G401.6 (cell line): ENCODE measurements at regions not wholly inside any gene's neighbourhood (a gene's known extent, or its start where the extent isn't known, plus 50 kb on each side); places are given as distances from the start of the nearest gene placed in this dataset.
"Not testable (repeated sequence)": the region's sequence is repeated elsewhere in the genome, so short reads cannot be mapped to it uniquely, and the experiment has no call there.

Experiments used
- FAIRE-seq: peaks from 2 replicates; lab custom pipeline; 2012; peaks lifted over from hg19 to GRCh38; lab: Jason Lieb, UNC

DNA sequence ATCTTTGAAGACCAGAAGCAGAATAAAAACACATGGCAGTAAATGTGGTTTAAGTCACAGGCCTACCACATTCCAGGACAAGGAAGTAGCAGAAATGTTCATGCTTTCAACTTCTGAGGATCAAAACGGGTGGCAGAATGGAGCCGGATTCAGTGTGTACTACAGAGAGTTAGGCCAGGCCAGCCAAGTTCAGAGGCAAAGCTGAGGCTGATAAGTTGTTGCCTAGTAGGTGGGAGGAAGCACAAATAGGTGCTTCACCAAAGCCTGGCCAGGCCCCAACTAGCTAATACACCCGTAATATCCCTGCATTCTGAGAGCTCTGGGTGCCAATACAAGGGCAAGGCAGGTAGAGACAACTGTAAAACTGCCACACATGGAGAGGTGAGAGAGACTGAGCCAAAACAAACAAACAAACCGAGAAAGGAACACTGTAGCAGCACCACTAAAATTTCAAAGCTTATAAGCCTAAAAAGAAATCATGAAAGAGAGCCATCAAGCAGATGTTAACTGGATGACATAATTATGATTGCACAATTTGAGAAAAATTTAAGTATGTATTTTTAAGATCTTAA is 156.4 kb upstream of the CBLB start:
- FAIRE-seq, result no peak

DNA sequence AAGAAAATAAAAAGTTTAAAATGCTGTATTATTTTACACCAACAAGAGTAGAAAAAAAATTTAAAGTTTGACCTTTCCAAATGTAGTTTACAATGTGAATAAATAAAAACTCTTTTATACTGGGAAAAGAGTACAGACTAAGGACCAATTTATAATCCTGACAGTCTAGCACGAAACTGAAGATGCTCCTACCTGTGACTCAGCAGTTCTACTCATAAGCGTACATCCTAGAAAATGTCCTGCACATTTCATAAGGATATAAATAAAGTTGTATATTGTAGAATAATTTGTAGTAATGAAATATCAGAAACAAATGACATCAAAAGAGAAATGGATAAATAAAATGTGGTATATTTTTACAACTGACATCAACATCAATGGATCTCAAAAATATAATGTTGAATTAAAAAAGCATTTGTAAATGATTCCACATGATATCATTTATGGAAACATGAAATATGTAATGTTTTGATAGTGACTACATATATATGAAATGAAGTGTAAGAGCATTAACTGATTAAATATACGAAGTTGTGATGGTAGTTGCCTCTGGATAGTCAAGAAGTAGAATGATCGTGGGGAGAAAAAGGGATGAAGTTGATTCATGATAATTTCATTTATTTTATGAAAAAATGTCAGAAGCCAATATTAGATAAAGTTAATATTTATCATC is 161.3 kb upstream of the CBLB start:
- FAIRE-seq, result no peak

DNA sequence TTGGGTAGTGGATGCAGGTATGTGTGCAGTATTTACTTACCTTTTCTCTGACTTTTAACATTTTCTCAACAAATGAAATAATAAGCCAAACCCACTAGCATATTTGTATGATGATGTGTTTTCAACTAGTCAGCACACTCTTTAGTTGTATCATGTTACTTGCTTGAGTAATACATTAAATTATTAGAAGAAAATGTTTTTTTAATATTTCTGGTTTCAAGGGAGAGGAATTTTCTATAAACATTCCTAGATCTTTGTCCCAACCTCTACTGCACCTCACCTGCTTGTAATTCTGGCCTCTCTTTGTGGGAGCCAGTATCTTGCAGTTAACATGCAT is 161.8 kb upstream of the CBLB start:
- no peak for FAIRE-seq

DNA sequence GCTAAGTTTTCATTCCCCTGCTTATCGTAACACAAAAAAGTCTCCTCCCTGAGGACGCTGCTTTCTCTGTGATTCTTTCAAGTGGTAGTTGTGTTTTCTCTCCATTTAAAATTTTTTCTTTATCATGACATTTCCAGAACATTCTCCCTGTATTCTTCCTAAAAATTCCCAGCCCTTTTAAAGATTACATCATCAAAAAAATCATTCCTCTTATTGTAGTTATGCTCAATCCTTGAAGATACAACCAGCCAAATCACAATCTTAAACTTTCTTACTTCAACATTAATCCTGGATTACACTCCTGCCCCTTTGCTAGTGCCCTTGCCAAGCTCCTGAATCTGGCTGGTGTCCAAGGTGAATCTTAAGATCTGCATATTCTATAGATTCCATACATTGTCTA is 163.7 kb upstream of the CBLB start:
- no peak for FAIRE-seq

DNA sequence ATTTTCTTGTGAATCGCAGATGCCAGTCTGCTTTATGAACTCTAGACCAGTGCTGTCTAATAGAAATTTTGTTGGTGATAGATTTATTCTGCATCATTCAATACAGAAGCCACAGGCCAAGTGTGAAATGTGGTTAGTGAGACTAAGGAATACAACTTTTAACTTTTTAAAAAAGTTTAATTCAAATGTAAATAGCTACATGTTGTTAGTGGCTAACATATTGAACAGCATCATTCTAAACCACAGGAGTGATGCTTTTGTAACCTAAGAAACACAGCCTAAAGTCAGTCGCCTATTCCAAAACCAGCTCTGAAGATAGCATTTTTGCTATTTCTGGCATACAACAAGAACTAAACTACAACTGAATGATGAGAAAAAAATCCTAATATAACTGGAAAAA is 164.8 kb upstream of the CBLB start:
- no peak for FAIRE-seq

DNA sequence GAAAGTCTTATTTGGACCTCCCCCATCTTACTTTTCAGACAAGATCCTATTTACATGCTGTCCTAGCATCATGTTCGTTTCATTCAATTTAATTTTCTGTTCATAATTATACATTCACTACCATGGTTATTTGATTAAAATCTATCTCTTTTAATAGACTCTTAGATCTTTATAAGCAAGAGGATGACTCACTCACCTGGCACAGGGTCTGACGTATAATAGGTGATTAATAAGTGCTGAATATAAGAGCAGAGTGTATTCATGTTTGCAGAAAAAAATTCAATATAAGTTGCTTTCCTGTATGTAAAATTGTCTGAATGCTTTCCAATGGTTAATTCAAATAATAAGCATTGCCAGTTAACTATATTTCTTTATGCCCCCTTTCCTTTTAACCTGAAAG is 165.5 kb upstream of the CBLB start:
- FAIRE-seq, result no peak

DNA sequence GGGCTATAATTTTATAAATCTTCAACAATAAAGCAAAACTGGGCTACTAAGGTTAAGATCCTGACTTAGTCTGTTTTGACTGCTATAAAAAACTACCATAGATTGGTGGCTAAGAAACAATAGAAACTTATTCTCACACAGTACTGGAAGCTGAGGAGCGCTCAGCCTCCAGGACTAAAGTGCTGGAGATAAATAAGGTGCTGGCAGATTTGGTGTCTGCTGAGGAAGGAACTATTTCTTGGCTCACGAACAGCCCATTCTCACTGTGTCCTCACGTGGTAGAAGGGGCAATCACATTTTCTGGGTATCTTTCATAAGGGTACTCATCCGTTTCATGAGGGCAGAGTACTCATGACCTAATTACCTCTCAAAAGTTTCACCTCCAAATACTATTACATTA is 166.8 kb upstream of the CBLB start:
- FAIRE-seq, result no peak

DNA sequence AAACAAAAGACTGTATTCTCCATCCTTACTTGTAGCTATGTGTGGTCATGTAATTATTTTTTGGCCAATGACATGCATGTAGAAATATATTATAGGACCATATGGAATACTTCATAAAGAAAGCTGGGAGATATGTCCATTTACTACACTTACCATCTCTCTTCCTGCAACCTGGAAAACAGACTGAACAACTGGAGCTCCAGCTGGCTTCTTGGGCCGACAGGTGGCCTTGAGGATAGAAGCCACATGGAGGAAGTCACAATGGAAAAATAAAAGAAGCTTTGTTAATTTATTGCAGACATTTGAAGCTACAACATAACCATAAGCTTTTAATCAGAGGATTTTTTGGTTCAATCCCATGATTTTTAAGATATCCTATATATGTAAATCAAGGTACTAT is 167.9 kb upstream of the CBLB start:
- no peak for FAIRE-seq

DNA sequence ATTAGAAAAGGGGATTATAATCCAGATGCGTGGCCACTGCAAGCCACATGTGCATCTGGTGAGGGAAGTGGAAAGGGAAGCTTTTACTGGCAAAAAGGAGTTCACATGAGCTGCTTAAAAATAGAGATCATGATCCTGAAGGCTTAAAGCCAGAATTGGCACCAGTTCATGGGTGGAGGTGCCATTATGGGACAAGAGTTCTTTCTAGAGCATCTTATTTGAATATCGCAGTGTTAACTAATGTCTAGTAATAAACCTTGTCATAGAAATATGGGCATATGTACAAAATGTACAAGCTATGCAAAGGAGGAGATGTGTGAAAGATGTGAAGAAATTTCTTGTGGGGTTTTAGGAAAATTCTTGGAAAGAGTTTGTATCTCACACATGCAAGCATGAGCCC is 178.4 kb upstream of the CBLB start:
- no peak for FAIRE-seq

DNA sequence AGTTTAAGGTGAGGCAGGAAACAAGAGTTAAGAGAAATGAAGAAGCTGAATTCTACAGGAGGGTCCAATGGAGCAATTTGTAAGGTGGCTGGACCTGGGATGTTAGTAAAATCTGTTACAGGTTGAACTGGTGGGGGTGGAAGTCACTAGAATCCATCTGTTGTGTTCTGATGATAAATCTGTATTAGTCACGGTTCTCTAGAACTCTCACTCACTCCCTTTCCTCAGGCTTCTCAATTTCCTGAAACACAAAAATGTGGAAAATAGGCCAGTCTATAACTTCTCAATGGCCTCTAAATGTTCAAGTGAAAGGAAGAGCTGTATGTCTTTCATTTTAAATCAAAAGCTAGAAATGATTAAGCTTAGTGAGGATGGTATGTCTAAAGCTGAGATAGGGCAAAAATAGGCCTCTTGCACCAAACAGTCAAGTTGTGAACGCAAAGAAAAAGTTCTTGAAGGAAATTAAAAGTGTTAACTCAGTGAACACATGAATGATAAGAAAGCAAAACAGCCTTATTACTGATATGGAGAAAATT is 180.2 kb upstream of the CBLB start:
- FAIRE-seq, result no peak

DNA sequence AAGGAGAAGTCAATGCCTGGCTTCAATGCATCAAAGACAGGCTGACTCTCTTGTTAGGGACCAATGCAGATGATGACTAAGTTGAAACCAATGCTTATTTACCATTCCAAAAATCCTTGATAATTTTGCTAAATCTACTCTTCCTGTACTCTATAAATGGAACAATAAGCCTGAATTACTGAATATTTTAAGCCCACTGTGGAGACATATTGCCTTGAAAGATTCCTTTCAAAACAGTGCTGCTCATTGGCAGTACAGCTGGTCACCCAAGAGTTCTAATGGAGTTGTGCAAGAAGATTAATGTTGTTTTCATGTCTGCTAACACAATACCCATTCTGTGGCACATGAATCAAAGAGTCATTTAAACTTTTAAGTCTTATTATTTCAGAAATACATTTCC is 181.0 kb upstream of the CBLB start:
- FAIRE-seq, result no peak

DNA sequence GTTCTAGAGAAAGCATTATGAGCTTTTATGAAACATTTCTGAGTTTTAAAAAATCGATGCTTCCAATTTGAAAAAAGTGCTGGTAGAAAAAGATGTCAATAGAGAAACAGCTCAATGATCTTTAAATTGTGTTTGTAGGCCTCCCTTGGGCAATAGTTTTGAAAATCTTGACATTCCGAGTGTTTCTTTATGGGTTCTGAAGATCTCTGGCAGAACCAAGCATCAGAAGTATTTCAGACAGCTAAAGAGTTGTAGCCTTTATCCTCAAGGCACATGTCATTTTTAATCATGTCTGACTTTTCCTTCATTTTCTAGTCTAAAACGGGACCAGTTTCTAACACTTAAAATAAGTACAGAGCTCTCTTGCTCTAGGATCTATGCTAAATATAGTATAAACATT is 188.1 kb upstream of the CBLB start:
- no peak for FAIRE-seq

DNA sequence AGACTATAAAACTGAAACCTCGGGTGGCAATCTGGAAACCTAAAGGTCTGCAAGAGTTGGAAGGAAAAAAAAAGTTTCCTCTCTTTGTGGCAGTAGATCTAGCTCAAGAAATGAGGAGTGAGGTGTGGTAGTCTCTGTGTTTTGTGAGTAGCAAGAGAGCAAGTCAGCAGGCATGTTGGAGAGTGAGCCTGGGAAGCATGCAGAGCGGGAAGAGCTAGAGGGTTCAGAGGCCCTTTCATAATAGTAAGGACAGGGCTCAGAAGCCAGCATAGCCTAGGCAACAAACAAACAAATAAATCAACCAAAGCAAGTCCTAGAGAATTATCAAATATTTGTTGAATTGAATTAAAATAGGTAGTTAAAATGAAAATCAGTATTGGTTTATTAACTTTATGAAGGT is 189.7 kb upstream of the CBLB start:
- no peak for FAIRE-seq

DNA sequence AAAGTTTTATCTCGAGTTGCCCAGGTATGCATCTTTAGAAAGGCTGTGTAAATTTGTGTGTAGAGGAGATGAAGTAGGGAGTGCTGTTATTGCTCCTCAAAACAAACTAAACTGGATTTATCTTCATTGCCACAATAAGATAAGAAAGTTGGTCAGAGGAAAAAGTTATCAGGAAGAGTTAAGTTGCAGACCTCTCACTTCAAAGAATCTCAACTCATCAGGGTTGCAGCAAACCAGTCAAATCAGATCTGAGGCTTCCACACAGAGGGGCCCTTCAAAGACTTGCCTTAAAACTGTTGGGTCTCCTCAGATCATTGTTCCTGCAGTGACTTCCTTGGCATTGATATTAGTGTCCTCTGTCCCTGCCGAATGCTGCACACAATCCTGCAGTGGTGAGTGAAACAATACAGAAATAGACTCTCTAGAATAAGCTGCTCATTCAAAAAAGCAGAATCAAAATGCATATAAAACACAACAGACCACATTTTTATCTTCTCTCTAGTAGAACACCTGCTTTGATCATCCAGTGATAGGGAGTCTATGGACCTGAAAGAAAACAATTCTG is 191.2 kb upstream of the CBLB start:
- no peak for FAIRE-seq

DNA sequence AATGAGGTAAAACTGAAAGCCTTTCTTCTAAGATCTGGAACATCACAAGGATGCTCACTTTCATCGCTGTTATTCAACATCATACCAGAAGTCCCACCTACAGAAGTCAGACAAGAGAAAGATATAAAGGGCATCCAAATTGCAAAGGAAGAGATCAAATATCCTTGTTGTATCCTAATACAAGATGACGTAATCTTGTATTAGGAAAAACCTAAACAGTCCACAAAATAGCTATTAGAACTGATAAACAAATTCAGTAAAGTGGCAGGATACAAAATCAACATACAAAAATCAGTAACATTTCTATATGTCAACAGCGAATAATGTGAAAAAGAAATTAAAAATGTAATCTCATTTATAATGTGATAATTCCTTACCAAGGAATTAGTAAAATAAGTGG is 195.1 kb upstream of the CBLB start:
- FAIRE-seq, result no peak

DNA sequence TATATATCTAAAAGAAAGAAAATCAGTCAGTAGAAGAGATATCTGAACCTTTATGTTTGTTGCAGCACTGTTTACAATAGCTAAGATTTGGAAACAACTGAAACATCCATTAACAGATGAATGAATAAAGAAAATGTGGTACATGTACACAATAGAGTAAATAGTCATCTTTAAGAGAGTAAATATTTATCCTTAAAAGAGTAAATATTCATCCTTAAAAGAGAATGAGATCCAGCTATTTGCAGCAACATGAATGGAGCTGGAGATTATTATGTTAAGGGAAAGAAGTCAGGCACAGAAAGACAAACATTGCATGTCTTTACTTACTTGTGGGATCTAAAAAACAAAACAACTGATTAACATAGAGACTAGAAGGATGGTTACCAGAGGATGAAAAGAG is 197.0 kb upstream of the CBLB start:
- no peak for FAIRE-seq

DNA sequence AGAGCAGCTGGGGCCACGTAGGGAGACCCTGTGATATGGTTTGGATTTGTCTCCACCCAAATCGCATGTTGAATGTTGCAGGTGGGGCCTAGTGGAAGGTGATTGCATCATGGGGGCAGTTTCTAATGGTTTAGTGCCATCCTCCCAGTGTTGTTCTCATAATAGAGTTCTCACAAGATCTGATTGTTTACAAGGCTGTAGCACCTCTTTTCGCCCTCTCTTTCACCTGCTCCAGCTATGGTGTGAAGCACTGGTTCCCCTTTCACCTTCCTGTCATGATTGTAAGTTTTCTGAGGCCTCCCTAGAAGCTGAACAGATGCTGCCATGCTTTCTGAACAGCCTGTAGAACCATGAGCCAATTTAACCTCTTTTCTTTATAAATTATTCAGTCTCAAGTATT is 198.9 kb upstream of the CBLB start:
- FAIRE-seq, result no peak

DNA sequence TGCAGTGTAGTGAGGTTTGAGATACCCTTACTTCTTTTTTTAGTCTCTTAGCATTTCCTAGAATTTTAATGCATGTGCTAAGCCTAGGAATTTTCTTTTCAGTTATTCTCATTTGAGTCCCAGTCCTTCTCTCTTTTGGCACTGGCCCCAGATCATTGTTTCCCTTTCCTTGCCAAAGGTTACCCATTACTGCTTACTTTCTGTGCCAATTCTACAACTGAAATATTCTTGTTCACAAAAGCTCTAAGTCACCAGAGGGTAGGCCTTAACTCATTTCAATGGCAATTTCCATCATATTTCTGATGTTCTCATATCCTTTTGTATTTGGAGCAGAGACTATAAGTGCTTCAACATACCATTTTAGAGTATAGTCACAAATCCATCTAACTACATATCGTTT is 199.6 kb upstream of the CBLB start:
- FAIRE-seq, result no peak

DNA sequence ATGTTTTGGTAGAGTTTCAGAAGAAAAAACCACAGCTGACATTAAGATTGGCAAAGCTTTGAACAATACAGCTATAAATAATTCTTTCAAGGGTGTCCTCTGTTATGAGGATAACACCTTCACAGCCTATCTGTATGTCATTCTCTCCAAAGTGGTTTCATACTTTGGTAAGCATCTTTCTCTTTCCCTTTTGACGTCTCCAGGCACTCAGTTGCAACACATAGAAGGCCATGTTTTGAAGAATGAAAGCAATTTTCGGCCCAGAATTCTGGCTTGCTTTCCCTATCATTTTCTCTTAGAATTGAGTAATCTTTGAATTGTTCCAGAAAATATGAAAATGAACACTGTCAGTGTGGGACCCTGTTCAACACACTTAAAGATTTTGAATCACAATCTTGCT is 200.0 kb upstream of the CBLB start:
- no peak for FAIRE-seq

DNA sequence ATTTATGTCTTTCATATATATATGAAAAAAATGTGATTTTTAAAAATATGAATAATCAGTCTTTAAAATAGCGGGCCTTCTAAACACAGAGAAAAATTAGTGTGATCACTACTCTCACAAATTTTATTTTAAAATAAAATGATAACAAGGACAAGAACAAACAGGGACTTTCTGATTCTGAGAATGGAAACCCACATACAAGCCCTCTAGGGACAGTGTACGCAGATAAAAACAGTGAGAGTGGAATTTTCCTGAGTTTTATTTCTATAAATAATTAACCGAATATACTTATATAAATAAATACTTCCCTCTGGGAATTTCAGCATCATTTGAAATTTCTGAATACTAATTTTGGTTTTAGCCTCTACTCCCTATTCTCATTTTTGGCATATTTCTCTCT is 201.4 kb upstream of the CBLB start:
- FAIRE-seq, result no peak

DNA sequence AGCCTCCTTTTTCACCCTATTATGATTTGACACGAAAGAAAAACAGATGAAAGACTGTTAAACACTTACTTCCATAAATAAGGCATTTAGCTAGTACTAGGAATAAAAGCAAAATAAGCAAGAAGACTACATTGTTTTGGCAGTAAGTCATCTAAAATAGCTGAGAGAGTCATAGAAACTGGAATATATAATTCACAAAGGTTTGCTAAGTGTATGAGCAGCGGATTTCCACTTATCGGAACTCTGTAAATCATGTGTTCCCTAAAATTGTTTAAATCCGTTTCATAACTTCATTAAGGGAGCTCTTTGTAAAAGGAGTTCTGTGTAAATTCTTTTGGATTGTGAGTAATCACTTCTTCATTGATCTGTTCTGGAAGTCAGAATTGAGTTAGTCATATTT is 202.5 kb upstream of the CBLB start:
- no peak for FAIRE-seq

DNA sequence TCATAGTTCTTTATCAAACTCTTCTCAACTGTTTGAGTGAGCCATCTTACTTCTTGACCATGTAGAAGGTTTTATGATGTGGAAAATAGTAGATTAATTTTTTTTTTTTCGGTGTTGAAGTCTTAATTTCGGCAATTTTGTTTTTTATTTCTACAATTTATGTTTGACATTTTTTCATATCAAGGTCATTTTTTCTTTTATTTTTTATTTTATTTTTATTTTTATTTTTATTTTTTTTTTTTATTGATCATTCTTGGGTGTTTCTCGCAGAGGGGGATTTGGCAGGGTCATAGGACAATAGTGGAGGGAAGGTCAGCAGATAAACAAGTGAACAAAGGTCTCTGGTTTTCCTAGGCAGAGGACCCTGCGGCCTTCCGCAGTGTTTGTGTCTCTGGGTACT is 203.8 kb upstream of the CBLB start:
- FAIRE-seq, result not testable (repeated sequence)

DNA sequence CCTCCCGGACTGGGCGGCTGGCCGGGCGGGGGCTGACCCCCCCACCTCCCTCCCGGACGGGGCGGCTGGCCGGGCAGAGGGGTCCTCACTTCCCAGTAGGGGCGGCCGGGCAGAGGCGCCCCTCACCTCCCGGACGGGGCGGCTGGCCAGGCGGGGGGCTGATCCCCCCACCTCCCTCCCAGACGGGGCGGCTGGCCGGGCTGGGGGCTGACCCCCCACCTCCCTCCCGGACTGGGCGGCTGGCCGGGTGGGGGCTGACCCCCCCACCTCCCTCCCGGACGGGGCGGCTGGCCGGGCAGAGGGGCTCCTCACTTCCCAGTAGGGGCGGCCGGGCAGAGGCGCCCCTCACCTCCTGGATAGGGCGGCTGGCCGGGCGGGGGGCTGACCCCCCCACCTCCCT is 205.0 kb upstream of the CBLB start:
- not testable (repeated sequence) for FAIRE-seq

DNA sequence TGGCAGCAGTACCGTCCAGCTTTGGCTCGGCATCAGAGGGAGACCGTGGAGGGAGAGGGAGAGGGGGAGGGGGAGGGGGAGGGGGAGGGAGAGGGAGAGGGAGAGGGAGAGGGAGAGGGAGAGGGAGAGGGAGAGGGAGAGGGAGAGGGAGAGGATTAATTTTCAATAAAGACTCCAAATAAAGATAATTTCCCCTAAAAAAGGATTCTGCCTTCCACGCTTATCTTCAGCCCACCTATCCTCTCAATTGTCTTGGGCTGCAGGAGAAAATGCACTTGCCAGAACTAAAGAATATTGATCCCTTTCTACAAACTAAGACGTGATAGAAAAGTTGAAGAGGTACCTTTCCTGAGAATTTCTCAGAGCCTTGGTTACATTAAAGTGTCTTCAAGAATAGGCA is 206.9 kb upstream of the CBLB start:
- not testable (repeated sequence) for FAIRE-seq
